Stimulated activated CD4-positive, alpha-beta T cell treated with anti-CD3 and anti-CD28 coated beads, Interleukin-12 subunit alpha, Interleukin-12 subunit beta, amount 100 ng/mL, for 24 hours (primary cell): ENCODE measurements at regions not wholly inside any gene's neighbourhood (a gene's known extent, or its start where the extent isn't known, plus 50 kb on each side); places are given as distances from the start of the nearest gene placed in this dataset.

ENCODE experiments used
- DNase-seq, 2 experiments: peaks; one replicate each; pipeline ENCODE4 v3.0.0-alpha.2; 2020; ENCODE audit warnings: low read depth in 2 of 2

DNA sequence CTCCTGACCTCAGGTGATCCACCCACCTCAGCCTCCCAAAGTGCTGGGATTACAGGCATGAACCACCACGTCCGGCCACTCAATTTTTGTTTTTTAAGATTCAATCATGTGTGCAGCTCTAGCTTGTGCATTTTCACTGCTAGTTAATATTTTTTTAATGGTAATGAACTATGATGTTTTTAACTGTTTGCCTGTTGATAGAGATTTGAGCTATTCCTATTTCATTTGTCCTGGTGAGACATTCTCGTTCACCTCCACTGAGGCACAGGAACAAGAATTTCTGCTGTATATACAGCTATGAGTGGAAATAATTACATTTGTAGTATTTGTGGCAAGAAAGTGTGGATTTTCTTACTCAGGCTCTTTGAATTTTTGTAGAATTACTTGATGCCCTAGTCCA lies 137.7 kb upstream of the MYOCD start:
- no peak for DNase-seq

DNA sequence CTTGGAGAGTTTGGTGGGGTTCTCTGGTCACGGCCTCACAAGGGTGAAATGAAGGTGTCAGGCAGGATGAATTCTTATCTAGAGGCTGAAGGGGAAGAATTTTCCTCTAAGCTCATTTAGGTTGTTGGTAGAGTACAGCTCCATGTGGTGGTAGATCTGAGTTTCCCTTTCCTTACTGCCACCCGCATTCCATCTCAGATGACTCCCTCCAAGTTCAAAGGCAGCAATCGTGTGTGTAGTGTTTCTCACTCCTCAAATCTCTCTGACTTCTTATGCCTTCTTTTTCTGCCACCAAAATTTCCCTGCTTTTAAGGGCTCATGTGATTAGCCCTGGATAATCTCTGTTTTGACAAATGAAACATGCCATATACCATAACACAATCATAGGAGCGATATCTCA lies 135.5 kb upstream of the MYOCD start:
- no peak for DNase-seq

DNA sequence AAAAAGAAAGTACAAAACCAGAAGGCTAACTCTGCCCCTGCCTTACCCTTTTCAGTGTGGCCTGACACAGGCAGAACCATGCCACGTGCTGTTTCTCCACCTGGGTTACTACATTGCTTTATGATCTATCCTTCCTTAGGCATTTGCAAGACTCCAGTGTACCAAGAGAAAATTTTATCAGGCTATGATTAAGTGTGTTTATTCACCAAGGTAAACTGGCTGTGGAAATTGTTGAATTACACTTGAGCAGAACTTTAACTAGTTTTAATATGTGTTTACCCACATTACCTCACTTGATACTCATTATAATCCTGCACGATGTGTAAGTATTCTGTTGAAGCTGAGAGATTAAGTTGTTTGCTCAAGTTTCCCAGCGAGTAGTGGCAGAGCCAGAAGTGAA lies 129.7 kb upstream of the MYOCD start:
- no peak for DNase-seq

DNA sequence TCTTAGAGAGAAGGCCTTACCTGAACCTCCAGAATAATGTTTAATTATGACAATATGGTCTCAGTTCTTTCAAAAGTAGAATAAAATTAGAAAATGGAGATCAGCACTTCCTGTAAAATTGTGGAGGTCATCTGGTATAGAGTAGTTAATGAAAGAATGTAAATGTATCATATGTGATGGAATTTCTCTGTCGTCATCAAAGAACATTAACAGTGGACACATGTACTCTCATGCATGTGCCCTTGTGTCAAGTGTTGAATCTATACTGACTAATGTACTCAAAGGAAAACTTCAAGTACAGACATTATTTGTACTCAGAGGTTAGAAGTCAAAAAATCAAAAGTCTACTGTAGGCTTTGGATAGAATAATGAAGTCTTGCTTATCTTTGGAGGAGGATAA lies 129.2 kb upstream of the MYOCD start:
- no peak for DNase-seq

DNA sequence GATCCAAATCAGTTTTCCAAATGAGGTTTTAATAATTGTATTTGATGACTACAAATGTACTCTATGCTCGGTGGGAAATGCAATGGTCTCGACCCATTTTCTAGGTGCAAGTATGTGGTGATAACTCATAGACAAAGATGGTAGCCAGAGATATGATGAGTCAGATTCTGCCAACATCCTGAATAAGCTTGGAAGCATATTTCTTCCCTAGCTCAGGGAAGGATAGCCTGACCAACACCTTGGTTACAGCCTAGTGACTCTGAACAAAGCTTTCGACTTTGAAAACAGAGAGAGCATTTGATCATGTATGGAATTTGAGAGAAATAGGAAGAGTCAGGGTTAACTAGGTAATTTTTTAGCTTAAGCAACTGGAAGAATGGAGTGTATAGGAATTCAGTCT lies 128.3 kb upstream of the MYOCD start:
- no peak for DNase-seq

DNA sequence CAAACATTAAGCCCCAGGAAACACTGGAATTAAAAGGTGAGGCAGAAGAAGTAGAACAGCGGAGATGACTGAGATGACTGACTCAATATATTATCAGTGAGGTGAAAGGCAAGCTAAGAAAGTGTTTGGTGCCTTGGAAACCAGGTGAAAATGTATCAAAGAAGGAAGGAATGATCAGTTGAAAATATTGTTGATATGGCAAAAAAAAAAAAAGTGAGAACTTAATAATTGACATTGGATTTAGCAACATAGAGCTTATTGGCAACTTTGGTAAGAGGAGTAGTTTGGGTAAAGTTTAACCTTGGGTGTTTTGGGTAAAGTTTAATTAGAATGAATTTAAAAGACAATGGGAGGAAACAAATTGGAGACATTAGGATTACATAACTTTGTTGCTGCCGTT lies 127.7 kb upstream of the MYOCD start:
- DNase-seq, result no peak

DNA sequence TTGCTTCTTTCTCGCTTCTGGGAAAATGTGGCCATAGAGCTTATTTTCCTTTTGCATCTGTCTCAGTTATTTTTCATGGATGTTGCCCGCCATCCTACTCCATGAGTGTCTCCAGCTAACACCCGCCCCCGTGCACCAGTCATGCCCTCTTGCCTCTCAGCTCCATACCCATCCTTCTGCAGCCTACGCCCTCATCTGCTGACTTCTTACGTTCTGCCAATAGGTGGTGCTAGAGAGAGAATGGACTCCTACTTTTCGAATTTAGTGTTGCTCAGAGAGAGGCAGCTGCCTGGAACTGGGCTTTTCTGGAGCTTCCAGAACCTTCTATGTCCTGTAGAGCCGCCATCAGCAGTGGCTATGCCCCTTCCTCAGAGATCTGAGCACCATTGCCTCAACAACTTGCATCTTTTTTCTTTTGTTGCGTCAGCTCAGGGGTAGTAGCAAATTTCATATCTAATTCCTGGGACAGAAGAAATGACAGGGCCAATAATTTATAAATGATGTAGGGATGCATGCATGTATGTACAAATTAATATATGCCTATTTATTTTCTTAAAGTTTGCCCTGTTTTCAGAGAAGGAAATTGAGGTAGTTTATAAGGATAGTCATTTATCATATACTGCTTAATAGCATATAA lies 119.7 kb upstream of the MYOCD start:
- no peak for DNase-seq

DNA sequence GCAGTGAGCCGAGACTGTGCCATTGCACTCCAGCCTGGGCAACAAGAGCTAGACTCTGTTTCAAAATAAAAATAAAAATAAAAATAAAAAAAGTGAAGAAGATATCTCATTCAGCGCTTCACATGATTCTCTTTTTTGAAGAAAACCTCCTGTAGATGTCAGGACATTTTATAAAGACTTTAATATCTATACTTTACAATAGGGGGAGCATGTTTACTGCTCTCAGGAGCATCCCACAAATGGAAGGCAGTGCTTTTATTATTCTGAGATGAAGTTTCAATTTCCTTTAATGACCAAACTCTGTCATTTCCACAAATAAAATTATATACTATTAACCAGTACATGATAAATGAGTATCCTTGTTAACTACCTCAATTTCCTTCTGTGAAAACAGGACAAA lies 118.7 kb upstream of the MYOCD start:
- DNase-seq, result no peak

DNA sequence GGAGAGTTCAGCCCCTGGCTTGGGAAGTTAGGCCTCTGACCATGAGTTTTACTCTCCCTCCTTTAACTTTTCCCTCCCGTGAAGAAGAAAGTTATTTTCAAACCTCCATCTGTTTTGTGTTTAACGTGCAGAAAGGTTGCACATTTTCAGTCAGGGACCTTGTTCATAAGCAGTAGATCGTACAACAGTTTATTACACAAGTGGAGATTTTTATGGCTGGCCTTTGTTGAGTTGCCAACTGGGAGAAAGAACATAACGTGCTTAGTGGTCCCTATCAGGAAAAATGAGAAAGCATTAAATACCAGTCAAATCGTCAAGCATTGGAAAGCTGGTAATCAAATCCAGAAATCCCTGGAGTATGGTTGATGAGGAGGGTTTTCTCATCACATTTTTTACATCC lies 117.9 kb upstream of the MYOCD start:
- DNase-seq, result no peak

DNA sequence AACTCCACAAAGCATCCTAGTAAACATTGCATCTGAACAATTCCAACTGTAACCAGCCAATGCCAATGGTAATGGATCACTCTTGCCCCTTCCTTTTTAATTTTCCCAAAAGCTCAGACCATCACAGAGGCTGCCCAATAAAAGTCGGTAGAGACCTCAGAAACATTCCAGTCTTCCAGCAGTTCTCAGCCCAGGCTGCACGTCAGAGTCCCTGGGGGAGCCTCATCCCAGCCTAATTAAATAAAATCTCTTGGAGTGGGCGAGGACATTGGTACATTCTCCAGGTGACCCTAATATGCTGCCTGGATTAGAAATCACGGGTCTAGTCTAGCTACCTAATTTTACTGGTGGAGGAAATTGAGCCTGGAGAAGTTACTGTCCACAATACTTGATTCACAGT lies 117.1 kb upstream of the MYOCD start:
- no peak for DNase-seq

DNA sequence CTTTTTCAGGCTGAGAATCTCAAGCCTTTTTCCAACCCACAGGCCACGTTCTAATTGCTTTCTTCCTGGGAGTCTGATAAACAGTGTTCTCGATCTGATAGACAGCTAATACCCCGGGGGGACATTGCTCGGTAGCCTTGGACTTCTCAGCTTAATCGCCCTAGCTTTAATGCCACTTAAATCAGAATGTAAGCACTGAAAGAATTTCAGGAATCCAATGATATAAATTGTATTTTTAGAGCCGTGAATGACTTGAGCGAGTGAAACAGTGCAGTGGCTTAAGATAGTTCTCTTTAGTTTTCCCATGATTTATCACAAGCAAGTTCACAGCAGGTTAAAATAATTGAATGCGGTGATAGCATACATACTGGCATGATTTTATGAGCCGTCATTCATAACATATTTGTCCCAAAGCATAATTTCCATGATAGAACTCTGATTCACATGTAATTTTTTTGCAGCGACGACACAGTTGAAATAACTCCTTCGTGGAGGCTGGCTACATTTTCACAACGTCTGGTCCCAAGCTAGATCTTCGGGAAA lies 116.1 kb upstream of the MYOCD start:
- DNase-seq, result no peak

DNA sequence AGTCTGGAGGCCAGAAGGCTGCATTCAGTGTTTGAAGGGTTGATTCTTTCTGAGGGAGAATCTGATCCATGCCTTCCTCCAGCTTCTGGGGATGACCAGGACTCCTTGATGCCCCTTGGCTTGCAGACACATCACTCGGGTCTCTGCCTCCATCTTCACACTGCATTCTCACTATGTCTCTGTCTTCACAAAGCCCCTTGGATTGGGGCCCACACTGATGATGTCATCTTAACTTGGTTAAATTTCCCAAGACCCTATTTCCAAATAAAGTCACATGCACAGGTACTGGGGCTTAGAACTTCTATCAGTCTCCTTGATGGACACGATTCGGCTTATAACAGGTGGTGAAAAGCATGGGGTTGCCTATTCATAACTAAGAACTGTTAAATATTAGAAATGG lies 112.1 kb upstream of the MYOCD start:
- DNase-seq, result no peak

DNA sequence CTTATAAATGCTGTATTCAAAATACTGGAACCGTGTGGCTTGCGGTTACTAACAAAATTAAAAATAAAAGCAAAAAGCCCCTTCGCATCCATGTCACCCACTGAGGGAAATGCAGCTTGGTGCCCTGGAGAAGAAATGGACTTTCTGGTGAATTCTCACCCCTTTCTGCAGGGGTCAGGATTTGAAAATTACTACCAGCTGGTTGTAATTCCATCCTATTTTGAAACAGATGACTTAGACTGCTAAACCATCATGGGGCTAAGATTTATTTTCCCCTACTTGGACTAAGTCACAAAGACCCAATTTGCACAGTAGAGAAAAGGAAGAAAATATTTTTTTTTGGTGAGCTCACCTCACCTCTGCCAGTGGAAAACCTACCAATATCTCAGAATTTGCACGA lies 111.4 kb upstream of the MYOCD start:
- DNase-seq, result no peak

DNA sequence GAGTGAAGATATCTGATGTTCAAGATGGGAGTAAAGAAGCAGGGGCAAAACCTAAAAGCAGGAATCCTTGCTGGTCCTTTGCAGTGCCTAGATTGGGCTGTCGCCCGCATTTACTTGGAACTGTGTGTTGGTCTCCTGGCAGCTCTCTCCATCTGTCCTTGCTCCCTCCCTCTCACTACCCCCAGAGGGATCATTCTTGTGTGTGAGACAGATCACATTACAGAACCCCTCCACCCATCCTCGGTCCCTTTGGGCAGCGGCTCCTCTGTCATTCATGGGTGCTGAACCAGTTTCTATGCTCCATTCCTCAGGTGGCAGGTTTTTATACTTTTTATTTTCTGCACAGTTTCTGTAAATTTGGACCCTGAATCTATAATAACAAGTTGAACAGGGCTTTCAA lies 99.4 kb upstream of the MYOCD start:
- no peak for DNase-seq

DNA sequence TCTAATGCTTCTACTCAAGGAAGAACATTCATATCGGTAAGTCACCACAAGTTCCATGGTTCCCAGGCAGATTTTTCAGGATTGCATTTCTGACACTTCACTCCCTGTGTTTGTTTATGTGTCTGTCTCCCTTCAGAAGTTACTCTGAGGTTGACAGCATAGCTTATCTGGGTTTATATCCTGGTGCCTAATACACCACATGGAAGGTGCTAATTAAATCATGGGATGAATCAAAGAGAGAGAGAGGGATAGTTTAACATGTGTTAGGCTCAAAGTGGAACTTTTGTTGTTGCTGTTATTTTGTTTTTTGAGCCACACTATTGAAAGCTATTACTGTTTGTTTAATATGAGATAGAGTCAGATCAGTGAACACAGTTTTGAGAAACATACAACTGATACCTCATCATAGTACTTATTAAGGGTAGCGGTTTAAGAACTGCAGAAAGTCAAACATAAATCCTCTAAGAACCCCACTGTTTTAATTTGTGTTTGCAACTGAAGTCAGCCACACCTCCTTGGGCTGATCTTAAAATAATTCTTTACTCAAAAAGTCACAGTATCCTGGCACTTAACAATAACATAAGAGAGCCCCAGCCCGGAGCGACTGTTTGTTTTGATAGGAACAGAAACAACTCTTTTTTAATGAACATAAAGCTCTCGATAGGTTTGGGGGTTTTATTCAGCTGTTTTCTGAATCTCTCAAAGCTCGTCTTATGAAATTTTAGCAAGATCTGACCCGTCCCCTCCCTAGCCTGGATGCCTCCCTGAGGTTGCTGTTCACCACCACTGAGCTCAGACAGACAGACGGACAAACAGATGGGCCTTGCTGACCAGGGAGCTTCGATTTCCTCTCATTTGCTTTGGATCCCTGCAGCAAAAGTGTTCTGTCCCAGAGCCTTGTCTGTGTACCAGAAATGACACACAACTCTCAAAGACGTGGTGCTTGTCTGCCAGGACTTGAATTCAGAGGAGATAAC lies 98.3 kb upstream of the MYOCD start:
- no peak for DNase-seq

DNA sequence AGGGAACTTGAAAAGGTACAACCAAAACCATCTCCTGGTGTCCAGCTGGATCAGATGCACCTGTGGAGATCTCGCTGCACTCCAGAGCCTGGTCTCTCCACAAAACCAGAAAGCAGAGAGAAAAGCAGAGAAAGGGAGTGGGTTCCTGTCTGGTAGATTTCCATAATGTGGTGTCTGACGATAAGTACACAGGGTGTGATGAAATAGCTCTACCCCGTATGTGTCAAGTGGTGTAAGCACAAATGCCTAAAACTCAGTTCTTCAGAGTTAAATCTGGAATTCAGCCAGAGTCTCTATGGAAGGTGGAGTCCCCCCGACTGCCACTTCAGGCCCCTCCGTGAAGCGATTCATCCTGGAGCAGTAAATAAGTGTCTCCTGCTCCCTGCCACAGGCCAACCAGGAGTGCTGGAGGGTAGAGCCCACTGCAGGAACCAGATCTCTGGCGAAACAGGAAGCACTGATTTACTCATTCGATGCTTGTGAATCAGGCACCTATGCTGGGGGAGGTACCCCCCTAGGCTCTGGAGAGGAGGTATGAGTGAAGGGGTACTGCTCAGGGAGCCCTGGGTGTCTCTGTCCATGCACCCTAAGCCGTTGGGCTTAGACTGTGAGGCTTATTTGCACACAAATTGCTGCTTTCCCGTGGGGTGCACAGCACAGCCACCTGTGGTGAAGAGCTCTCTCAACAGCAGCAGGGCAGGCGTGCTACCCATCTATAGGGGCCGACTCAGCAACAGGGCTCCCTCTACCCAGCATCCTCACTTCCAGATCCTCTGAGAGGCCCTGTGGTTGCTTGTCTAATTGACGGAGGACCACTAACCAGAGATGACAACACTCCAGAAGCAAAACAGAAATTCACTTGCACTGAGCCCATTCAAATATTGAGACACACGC lies 97.1 kb upstream of the MYOCD start:
- DNase-seq, result no peak

DNA sequence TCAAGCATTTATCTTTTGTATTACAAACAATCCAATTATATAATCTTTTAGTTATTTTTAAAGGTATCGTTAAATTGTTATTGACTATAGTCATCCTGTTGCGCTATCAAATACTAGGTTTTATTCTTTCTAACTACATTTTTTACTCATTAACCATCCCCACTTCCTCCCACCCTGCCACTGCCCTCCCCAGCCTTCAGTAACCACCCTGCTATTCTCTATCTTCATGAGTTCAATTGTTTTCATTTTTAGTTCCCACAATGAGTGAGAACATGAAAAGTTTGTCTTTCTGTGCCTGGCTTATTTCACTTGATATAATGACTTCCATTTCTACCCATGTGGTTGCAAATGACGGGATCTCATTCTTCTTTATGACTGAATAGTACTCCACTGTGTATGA lies 94.1 kb upstream of the MYOCD start:
- no peak for DNase-seq

DNA sequence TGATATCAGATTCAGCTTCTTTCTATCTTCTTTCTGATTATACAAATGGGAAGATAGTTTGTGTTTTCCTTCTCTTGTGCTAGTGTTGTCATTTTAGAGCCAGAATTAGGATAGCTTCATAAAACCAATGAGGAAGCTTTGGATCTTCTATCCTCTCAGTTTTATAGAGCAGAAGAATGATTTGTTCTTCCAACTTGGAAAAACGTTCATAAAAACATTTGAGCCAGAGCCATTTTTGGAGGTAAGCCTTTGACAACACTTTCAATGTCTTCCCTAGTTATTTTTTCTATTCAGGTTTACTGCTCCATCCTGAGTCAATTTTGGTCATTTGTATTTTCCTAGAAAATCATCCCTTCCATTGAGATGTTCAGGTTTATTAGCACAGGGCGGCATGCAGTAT lies 91.2 kb upstream of the MYOCD start:
- no peak for DNase-seq

DNA sequence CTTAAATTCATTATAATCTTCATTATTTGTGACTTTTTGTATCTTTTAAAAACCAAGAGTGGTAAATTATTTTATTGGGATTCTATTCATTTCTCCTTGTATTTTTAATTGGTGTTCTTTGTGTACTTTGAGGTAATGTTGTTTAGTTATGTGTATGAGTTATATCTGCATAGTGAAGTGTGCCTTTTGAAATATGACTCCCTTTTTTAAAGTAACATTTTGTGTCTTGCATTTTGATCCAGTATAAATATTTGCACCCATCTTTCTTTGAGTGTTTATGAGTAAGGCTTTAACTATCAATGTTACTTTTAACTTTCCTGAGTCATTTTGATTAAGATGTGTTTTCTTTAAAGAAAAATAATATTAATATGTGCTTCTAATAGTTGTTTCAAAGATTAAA lies 90.0 kb upstream of the MYOCD start:
- no peak for DNase-seq

DNA sequence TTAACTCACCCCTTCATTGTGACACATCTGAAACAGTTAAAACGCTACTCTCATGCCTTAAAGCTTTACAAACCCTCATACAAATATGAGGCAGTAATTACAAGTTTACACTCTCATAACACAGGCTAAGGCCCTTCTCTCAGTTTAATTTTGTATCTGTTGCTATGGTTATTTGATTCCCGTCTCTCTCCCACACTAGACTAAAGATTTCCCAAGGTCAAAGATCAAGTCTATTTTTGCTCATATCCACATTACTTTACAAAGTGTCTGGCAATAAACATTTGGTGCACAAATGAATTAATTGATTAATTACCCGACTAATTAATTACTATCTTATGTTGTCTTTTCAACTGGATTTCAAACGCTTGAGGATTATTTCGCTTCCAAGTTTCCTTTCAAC lies 86.4 kb upstream of the MYOCD start:
- DNase-seq, result no peak

DNA sequence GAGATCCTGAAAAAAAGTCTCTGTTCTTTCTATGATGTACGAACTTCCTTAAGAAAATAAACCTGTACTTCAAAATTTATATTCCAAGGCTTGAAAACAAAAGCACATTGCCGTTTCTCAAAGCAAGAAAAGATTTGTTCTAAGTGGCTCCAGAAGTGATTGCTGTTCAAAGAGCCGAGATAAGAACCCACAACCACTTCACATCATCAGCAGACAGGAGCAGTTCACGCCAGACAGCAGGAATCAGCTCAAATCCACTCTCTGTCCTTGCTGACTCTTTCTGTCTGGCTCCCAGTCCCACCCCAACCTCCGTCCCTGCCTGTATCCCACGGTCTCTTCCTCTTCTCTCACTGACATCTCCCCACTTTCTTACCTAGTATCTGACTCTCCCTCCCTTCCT lies 85.0 kb upstream of the MYOCD start:
- DNase-seq, result no peak

DNA sequence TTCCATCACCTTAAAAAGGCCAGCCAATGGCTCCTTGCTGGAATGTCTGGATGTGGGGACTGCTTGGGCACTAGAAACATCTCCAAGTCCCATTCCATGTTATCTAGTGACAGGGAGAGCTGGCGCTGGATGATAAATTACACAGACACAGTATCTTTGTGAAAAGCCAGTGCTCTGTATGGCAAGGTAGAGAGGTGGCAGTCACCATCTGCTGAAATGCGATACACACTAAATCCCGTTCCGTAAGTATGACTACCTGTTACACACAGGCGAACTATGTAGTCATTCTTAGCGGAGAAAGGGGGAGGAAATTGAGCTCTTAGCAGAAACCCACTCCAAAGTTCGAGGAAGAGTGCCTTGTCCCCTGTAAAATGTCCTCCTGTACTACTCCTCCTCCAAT lies 81.0 kb upstream of the MYOCD start:
- no peak for DNase-seq
